HG02642 (cell line): ENCODE measurements at regions not wholly inside any gene's neighbourhood (a gene's known extent, or its start where the extent isn't known, plus 50 kb on each side); places are given as distances from the start of the nearest gene placed in this dataset.

Experiments used
- ATAC-seq: cut with Tn5 transposase; IDR thresholded peaks from one replicate; pipeline ENCODE4 v1.9.1; 2021; ENCODE audit warnings: mild to moderate bottlenecking; ENCODE audit not compliant: unreplicated experiment, poor library complexity

DNA sequence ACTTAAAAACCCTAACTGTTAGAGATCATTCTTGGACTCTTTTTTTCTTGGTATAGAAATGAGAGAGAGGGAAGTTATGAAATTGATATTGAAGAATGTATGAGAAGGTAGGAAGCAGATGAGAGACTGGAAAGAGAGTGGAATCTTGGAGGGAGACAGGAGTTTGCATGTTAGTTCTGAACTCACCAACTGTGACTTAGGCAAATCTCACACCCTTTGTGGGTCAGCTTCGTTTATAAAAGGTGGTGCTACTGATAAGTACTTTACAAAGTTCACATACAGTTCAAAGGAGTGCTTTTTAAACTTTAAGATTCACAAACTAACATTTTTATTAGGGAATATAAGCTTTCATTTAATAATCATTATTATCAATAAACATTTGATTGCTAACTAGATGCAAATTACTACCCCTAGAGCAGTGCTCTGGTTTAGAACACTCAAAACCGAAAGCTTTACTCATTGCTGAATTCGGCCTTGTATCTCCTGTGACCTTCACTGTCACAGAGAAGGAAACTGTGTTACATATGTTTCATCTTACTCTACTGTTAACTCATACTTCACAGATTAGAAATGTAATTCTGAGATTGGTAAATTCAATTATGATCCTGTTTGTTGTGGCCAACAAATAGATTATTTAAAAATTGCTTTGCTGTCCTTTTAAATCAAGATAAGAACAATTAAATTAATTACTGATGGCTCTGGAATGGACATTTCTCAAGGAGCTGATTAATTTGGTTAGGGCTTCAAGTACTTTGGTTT is 143.2 kb downstream of the RMI1 start:
- ATAC-seq: peak; percentile 90

DNA sequence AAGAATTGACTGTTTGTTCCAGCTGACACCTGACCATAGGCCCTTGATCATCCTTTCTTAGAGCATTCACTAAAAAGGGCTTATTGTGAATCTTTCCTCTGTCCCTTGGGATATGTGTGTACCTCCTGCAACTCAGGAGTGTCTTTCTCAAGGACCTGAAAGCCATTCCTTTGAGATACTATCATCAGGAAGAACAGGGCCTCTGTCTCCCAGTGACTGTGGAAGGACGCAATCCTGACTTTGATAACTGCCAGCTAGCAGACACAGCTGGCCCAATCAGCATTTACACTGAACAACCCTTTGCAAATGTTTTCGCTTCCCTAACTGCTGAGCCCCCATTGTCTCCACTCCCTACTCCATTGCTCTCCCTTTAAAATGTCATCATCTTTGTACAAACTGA is 144.4 kb downstream of the RMI1 start:
- ATAC-seq: no peak

DNA sequence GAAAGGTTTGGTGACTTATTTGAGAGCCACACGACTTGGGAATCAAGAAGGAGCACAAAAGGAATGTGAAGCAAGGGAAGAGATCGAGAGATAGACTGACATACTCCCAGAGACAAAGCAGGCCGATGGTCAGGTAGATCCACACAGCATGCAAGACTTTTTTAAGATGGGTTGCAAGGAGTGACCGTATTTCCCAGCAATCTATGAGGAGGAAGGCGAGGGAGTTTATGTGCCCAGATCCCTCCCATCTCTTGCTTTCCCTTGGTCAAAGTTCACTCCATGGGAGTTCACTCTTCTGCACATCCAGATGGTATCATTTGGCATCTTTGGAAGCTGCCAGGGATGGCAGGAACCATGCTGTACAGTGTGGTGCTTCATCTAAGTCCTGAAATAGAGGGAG is 148.9 kb downstream of the RMI1 start:
- no peak for ATAC-seq

DNA sequence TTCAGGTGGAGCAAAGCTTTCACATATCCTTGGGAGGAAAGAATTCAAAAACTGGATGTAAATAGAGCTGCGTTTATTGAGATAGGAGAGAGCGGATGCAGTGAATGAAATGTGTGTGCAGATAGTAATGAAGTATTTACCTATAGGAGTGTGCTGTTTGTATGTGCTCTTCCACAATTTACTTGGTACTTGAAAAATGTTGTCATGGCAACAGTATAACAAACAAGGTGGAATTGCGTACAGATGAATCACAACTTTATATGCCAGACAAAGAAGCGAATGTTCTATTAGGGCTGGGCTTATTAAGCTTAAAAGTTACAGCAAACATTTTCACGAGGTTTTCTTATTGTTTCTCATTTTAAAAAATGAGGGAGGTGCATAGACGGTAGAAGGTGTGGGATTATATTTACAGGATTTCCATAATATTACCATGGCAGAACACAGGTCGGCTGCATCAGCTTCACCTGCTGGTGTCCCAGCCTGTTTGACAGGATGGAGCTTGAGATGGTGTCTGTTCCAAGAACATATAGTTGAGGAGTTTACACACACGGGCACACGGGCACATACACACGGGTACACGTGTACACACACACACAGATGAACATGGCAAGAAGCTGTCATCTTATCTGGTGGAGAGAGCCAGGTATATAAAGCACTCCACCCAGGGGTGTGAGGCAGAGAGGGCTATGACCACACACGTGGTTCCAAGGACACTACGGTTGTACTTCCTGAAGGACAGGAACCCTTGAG is 155.7 kb downstream of the RMI1 start:
- no peak for ATAC-seq

DNA sequence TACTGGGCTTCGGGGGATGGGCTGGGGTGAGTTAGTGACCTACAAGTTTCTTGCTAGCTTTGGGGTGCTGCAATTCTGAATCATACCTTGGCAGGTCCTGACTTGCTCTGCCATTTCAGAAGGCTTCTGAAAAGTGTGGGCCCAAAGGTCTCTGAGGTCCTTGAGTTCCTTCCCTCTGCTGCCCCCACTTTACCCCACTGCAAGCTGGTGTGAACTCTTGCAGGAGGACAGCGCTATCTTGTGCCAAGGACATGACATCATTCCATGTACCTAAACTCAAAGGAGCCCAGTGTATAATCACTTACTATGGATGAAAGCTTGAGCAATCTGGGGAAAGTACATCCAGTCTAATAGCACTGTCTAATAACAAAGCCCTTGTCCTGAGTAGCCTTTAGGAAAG is 157.4 kb downstream of the RMI1 start:
- no peak for ATAC-seq

DNA sequence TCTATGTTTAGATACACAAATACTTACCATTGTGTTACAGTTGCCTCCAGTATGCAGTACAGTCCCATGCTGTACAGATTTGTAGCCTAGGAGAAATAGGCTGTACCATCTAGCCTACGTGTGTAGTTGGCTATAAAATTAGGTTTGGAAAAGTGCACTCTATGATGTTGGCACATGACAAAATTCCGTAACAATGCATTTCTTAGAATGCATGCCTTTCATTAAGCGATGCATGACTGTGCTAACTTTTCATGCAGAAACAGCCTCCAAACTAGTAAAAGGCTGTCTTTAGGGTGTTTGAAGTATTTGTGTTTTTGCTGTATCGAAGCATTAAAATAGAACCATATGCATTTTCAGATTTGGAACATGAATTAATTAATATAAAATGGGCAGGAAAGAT is 157.9 kb downstream of the RMI1 start:
- no peak for ATAC-seq

DNA sequence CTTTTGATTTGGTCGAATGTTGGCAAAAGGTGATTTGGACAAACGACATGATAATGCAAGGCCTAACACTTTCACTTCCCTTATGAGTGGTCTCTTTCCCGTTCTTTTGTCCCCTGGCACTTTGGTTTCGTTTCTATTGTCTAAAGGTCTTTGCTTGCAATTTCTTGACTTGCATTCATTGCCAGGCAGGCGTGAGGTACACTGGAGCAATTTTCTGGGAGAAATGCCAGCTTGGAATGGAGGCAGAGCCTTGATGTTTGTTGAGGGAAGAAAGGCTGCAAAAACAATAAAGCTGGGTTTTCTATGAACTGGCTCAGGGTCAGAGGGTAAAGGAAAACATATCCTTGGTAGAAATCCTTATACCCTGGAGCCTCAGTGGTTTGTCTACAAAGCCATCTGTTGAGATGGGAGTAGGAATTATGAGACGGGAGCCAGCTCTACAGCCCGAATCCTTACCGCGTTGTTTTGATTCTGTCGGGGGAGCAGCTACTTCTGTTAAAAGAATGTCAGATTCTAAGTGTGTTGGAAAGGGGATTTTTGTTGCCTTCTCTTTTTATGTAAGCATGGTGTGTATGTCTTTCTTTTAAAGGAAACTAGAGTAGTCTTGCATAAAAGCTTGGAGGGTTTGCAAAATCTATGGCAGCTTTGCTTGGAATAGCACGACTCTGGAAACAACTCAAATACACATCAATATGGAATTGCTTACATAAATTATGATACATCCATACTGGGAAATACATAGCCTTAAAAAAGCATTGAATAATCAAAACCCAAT is 158.9 kb downstream of the RMI1 start:
- ATAC-seq: no peak

DNA sequence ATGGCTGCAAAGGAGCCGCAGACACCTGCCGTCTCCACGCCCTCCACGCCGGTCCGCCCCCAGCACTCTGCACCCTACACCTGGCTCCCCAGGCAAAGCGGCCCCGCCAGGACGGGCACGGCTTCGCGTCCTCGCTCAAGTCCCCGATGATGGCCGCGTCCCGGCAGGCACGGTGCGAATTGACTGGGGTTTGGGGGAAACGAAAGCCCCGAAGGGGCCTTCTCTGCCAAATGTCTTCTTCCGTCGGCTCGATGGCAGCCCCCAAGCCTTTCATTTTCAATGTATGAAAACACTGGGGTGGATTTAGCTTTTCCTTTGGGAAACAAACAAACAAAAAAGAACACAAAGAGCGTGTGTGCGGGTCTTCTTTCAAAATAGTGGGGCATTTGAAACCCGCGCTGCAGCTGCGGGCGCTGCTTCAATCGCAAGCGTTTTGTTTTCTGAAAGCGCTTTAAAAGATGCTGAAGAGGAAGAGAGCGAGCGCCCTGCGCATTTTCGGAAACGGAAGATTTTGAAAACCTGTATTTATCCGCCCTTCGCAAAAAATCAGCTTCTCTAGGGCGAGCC is 160.0 kb downstream of the RMI1 start:
- no peak for ATAC-seq

DNA sequence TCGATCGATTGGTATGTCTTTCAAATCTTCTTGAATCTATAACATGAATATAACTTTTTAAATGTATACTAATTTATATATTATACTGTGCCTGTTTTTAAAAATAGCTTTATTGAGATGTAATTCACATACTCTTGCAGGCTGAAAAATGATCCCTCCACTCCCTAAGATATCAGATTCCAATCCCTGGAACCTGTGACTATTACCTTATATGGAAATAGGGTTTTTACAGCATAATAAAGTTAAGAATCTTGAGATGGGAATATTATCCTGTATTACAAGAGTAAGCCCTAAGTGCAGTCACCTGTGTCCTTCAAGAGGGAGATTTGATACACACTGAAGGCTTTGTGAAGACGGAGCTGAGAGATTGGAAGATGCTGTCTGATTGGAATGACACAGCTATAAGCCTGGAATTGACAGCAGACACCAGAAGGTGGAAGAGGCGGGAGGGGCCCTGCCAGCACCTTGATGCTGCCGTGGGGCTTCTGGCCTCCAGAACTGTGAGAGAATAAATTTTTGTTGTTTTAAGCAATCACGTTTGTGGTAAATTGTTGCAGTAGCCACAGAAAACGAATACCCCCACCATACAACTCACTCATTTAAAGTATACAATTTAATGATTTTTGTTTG is 161.3 kb downstream of the RMI1 start:
- ATAC-seq: no peak

DNA sequence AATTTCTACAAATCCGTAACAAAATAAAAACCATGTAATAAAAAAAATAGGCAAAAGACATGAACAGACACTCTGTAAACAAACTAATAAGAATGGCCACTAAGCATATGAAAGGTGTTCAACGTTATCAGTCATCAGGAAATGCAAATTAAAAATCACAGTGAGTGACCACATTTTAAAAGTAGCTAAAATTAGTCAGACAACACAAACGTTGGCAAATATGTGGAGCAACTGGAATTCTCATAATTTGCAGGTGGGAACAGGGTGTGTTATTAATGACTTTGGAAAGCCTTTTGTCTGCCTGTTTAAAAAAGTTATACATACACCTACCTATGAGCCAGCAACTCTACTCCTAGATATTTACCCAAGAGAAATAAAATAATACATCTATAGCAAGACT is 164.4 kb downstream of the RMI1 start:
- no peak for ATAC-seq

DNA sequence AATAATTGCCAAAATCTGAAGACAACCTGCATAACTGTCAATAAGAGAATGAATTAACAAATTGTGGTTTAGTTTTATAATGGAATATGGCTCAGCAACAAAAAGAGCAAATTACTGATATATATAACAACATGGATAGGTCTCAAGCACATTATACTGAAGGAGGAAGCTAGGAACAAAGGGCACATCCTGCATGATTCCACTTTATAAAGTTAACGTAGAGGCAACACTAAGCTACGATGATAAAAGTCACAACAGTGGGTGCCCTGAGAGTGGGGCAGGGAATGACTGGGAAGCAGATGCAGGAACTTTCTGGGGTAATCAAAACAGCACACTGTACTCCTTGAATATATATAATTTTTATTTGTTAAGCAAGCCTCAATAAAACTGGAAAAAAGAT is 165.2 kb downstream of the RMI1 start:
- ATAC-seq: no peak

DNA sequence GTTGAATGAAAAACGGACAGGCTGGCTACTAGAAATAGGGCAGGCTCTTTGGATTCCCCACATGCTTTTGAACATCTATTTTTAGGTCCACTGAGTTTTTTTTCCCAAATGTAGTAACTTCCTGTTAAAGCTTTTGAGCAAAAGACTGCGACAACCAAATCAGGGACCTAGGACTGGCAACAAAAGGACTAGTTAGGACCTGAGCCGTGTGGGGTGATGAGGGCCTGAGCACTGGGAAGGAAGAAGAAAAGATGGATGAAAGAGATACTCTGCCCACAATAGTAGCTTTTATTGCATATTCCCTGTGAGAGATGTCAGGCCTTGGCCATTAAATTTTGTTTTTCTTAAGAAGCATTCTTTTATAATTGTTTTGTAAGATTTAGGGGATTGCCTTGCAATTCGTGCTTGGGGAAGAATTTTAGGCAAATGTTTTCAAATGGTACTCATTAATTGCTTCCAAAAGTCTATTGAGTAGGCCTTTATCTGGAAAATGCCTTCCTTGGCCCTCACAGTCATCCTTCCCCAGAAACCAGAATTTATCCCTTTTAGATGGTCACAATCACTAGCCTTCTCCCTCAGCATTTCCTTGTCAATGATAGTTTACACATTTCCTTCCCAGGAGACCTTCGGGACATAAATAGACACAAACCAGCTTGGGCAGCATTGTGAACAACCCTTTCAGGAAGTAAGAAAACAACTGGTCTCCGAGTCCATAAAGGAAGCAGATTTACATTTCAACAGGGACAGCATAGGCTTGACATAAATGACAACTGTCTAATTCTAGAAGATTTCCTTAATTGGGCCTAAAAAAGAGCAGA is 166.5 kb downstream of the RMI1 start:
- ATAC-seq: no peak

DNA sequence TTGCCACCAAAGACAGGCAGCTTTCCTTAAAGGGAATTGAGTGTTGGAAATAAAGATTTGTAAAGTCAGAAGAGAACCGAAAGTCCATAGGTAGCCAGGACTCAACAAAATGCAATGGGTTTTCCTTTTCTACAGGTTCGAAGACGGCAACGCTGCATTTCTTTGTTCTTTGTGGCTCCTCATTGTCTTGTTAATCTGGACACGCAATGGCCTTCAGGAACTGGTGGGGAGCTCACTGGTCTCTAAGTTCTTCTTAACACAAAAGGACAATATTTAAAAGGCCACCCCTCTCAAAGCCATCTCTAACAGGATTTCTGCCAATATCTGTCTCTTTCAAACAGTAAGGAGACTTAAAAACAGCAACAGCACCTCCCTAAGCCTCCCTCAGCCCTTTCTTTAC is 170.6 kb downstream of the RMI1 start:
- ATAC-seq: no peak

DNA sequence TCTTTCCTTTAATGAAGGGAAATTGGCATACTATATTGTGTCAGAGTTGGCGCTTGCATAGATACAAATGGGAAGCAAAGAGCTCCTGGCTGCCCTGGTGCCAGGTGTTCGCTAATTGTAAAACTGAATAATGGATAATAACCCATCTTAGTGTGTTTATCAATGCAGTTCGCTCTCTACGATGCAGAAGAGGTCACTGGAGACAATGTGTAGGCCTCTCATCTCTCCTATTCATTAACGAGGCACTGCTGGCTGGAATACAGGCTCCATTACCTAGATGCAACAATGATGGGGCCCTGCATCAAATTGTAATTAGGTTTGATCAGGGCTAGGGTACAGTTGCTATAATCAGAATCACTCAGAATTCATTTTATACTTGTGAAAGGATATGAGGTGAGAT is 171.0 kb downstream of the RMI1 start:
- ATAC-seq: no peak

DNA sequence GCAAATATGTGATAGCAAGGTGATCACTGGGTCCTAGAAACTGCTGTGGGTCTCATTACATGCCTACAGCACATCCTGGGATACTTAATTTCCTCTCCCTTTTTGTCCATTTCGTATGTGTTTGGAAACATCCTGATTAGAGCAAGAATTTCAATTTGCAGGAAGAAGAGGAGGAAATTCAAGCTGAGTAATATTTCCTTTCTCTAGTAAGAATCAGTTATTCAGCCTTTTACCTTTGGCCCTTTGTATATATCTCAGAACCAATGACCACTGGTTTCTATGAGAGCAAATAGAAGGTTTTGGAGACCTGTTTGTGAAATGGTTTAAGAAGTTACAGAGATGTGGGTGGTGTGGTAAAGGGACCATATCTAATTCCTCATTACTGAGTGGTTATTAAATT is 171.6 kb downstream of the RMI1 start:
- ATAC-seq: no peak

DNA sequence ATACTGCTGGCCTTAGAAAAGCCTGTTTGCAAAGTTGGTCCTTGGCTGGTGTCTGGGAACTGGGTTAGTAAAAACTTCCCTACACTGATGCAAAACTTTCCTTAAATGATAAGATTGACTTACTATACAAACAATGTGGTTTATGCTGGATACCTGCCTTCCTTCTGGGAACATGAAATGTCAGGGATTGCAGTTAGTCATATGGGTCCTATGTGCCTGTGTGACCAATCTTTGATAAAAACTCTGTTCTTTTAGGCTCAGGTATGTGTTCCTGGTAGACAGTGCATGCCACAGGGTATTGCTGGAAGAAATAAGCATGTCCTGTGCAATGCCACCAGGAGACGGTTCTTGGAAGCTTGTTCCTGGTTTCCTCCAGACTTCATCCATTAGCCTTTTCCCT is 173.3 kb downstream of the RMI1 start:
- ATAC-seq: no peak

DNA sequence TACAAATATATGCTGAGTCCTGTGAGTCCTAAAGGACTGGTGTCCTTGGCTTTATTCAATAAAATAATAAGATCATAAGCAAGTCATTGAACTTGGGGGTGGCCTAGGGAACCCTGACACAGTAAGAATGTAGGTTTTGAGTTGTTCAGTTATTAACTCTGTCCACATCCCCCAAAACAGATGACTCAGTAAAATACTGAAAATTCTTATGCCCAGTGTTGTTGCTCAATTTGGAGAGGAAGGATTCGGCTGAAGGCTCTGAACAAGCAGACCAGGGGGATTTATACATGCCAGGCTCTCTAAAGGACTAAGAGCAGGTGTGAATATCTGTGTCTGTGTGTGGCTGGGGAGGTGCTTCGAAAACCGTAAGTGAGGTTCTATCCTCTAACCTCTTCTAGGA is 173.7 kb downstream of the RMI1 start:
- no peak for ATAC-seq

DNA sequence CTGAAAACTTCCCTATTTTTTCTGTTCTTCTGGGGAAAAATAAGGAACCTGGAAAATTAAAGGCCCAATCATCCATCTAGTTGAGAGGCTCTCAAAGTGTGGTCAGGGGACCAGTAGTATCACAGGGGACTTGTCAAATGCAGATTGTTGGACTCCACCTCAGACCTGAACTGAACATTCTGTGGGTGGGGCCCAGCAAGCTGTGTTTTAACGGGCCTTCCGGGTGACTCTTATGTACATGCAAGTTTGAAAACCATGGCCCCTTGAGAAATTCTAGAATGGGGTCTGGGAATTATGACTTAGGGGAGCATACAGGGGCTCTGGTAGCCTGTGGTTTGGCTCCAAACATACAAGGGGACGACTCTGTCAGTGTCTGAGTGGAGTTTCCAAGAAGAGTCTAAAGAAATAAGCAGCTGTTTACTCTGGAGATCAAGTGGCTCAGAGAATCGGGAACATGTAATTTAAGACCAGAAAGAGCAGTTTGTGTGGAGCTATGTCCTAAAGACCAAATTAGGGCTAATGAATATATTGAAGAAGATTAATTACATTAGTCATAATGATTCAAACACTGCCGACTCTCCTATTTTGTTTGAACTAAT is 177.4 kb downstream of the SLC28A3 start:
- ATAC-seq: no peak

DNA sequence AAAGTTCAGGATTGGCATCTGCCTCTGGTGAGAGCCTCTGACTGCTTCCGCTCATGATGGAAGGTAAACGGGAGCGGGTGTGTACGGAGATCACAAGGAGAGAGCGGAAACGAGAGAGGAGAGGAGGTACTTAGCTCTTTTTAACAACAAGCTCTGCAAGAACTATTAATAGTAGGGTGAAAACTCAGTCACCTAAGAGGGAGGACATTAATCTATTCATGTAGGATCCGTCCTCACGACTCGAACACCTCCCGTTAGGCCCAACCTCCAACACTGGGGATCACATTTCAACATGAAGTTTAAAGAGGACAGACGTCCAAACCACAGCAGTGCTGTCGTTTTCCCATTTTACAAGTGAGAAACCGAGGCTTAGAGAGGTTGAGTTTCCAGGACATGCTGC is 173.7 kb downstream of the SLC28A3 start:
- no peak for ATAC-seq
